Peyer's patch (tissue), 4 donors: ENCODE measurements at regions not wholly inside any gene's neighbourhood (a gene's known extent, or its start where the extent isn't known, plus 50 kb on each side); places are given as distances from the start of the nearest gene placed in this dataset.

ENCODE experiments used
- DNase-seq, 3 donors: peaks; one replicate each; pipeline ENCODE4 v3.0.0-alpha.2; 2017 to 2019
- H3K27ac ChIP-seq, 4 donors: fragments of 200-600 bp; sonication (generic); one replicate each; pipeline ENCODE4 v1.5.1; 2016 to 2019
- H3K27me3 ChIP-seq, 2 donors: fragments of 200-600 bp; sonication (generic); one replicate each; pipeline ENCODE4 v1.5.1; 2019
- H3K36me3 ChIP-seq, 3 donors: fragments of 200-600 bp; sonication (generic); one replicate each; pipeline ENCODE4 v1.5.1; 2016 to 2019
- H3K4me1 ChIP-seq, 4 donors: fragments of 200-600 bp; sonication (generic); one replicate each; pipeline ENCODE4 v1.5.1; 2016 to 2019
- H3K4me3 ChIP-seq, 4 donors: fragments of 200-600 bp; sonication (generic); 1 replicate in 3 of 4; 2 replicates in 1 of 4; pipeline ENCODE4 v1.5.1; 2016 to 2019; ENCODE audit warnings: mild to moderate bottlenecking in 1 of 4
- H3K9me3 ChIP-seq, 4 donors: fragments of 200-600 bp; sonication (generic); one replicate each; pipeline ENCODE4 v1.5.1; 2016 to 2019; ENCODE audit warnings: mild to moderate bottlenecking in 1 of 4
- POLR2A ChIP-seq, 2 donors: fragments of 450-650 bp; IDR thresholded peaks; one replicate each; pipeline ENCODE4 v1.5.1; 2017; ENCODE audit warnings: antibody characterized with exemption in 2 of 2, mild to moderate bottlenecking in 2 of 2, moderate library complexity in 2 of 2
- TF ChIP-seq, protein P1 (sequence below), 6 experiments: fragments of 450-650 bp in 4 of 6; fragments of 200-600 bp in 2 of 6; sonication (generic) in 1 of 6; IDR thresholded peaks; one replicate each; pipeline ENCODE4 v1.5.1; 2017 to 2019; ENCODE audit warnings: antibody characterized with exemption in 6 of 6, mild to moderate bottlenecking in 3 of 6, moderate library complexity in 1 of 6

DNA sequence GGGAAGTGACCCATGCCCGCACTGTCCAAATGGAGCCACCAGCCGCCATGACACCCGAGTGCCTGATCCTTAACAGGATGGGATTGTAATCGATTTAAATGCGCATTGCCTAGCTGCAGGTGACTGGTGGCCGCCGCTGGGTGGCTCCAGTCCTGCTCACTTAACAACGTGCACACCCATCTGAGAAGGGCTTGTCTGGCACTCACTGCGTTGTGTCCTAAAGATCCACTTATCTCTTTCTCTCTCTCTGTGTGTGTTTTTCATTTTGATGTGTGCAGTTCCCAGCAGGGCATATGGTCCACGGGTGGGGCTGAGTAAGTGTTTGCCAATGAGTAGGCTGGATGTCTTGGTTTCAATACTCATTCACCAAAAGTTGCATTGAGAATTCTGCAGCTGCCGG, 80.6 kb downstream of the IRF8 start:
- Histone ChIP-seq H3K27me3 (no peaks in the 10 kb centered on the region), H3K27ac (peak overlapping the region in 1 of 4 donors; percentile 4), H3K4me1 (peaks cover 0 to 20% (median 3%) of the 10 kb centered on the region in 4 donors), H3K4me3 (no peak overlapping the region), H3K36me3 (no peaks in the 10 kb centered on the region), H3K9me3 (no peaks in the 10 kb centered on the region)
- DNase-seq = peak in 2 of 3 donors; percentile 72 to 74
- TF ChIP-seq, protein P1, sequence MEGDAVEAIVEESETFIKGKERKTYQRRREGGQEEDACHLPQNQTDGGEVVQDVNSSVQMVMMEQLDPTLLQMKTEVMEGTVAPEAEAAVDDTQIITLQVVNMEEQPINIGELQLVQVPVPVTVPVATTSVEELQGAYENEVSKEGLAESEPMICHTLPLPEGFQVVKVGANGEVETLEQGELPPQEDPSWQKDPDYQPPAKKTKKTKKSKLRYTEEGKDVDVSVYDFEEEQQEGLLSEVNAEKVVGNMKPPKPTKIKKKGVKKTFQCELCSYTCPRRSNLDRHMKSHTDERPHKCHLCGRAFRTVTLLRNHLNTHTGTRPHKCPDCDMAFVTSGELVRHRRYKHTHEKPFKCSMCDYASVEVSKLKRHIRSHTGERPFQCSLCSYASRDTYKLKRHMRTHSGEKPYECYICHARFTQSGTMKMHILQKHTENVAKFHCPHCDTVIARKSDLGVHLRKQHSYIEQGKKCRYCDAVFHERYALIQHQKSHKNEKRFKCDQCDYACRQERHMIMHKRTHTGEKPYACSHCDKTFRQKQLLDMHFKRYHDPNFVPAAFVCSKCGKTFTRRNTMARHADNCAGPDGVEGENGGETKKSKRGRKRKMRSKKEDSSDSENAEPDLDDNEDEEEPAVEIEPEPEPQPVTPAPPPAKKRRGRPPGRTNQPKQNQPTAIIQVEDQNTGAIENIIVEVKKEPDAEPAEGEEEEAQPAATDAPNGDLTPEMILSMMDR (IDR thresholded peaks at IDR 0.05) = peak in 3 of 6 experiments; percentile 57 to 63 (median 61)
- TF ChIP-seq POLR2A (IDR thresholded peaks at IDR 0.05) = no peak

DNA sequence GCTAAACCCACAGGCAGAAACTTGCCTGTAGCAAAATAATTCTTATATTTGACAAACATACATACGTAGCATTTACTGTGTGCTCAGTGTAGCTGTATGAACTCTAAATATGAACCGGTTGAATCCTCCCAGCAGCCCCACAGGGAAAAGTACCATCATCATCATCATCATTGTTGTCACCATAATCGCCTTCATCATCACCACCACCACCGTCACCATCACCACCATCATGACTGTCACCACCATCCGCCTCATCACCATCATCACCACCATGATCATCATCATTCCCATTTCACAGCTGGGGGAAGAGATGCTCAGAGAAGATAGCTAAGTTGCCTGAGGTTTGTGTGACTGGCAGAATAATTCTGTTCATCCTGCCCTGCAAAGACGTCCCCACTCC, 81.7 kb downstream of the IRF8 start:
- TF ChIP-seq, protein P1 (IDR thresholded peaks at IDR 0.05) = no peak
- TF ChIP-seq POLR2A (IDR thresholded peaks at IDR 0.05) = no peak
- Histone ChIP-seq H3K4me1 (peaks cover 0 to 30% (median 5%) of the 10 kb centered on the region in 4 donors), H3K9me3 (no peaks in the 10 kb centered on the region), H3K27me3 (no peaks in the 10 kb centered on the region), H3K36me3 (no peaks in the 10 kb centered on the region), H3K4me3 (no peak overlapping the region), H3K27ac (no peak overlapping the region)
- no peak for DNase-seq

DNA sequence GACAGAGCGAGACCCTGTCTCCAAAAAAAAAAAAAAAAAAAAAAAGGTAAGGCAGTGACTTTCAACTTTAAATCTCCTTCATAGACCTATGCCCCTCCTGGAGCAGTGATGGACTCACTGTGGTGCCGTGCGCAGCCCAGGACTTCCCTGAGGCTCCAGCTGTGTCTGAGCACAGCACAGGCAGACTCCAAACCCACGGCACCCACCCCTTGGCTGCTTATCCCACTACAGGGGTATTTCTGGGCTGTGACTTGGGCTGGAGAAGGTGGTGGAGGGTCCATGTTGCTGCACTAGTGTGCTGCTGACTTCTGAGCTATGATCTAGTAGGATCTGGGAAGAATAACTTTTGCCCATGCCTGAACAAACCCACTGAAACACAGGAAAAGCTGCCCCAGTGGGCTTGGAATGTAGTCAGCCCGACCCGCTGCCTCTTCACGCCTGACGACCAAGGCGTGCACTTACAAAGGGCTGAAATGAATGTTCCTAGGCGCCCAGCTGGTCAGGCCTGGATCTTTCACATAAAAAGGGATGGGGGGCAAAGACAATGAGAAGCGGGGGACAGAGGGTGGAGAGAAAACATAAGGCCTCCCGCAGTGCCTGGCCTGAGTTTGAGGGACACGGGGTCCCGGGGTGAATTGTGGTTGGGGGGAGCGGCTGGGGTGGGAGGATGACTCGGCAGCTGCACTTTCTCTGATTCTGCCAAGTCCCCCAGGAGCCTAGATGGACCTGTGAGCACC, 83.0 kb downstream of the IRF8 start:
- Histone ChIP-seq H3K36me3 (no peaks in the 10 kb centered on the region), H3K4me3 (no peak overlapping the region), H3K9me3 (no peaks in the 10 kb centered on the region), H3K27ac (no peak overlapping the region), H3K4me1 (peaks cover 0 to 37% (median 13%) of the 10 kb centered on the region in 4 donors), H3K27me3 (no peaks in the 10 kb centered on the region)
- TF ChIP-seq, protein P1 (IDR thresholded peaks at IDR 0.05) = no peak
- no peak for TF ChIP-seq POLR2A (IDR thresholded peaks at IDR 0.05)
- no peak for DNase-seq

DNA sequence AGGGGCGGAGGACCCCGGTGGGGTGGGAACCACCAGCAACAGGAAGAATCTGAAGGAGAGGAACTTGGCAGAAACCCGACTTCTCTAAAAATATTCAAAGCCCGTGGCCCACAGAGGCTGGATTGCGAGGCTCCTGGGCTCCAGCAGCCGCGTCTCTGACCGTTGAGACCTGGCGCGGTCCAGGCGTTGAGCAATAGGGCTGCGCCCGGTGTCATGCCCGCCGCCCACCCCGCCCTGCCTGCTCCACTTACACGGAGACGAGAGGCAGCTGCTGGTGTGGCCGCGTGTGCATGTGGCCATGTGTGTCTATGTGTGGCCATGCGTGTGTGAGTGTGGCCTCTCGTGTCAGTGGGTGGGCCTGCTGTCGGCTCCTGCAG, 83.6 kb downstream of the IRF8 start:
- Histone ChIP-seq H3K9me3 (no peaks in the 10 kb centered on the region), H3K4me3 (no peak overlapping the region), H3K36me3 (no peaks in the 10 kb centered on the region), H3K4me1 (peaks cover 4 to 41% (median 16%) of the 10 kb centered on the region in 4 donors), H3K27ac (no peak overlapping the region), H3K27me3 (no peaks in the 10 kb centered on the region)
- DNase-seq = peak in 1 of 3 donors; percentile 63
- TF ChIP-seq, protein P1 (IDR thresholded peaks at IDR 0.05) = no peak
- TF ChIP-seq POLR2A (IDR thresholded peaks at IDR 0.05) = no peak

DNA sequence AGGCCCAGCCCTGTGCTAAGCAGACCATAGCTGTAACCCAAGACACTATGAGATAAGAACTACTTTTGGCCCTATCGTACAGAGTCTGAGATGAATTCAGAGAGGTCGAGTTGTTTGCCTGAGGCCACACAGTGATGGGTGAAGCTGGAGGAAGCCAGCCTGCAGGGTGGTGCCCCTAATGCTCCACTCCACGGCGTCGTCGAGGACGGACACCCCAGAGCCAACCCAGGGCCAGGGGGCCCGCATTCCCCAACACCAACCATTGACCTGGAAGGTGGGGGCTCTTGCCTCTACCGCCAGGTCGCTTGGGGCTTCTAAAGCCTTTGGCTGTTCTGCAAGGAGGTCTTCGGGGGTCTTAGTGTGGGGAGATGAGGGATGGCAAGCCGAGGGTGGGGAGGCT, 84.1 kb downstream of the IRF8 start:
- H3K27ac ChIP-seq = no peak overlapping the region
- no peaks in the 10 kb centered on the region for H3K27me3 ChIP-seq
- H3K36me3 ChIP-seq = no peaks in the 10 kb centered on the region
- peak in 1 of 3 donors; percentile 44 for DNase-seq
- H3K4me1 ChIP-seq = peaks cover 4 to 41% (median 16%) of the 10 kb centered on the region in 4 donors
- TF ChIP-seq POLR2A (IDR thresholded peaks at IDR 0.05) = no peak
- TF ChIP-seq, protein P1 (IDR thresholded peaks at IDR 0.05) = no peak
- no peaks in the 10 kb centered on the region for H3K9me3 ChIP-seq
- no peak overlapping the region for H3K4me3 ChIP-seq
